HG02981 (cell line): ENCODE measurements at regions not wholly inside any gene's neighbourhood (a gene's known extent, or its start where the extent isn't known, plus 50 kb on each side); places are given as distances from the start of the nearest gene placed in this dataset.
"Not testable (repeated sequence)": the region's sequence is repeated elsewhere in the genome, so short reads cannot be mapped to it uniquely, and the experiment has no call there.

Experiments
- ATAC-seq: cut with Tn5 transposase; IDR thresholded peaks from one replicate; pipeline ENCODE4 v1.9.1; 2021; ENCODE audit warnings: mild to moderate bottlenecking, moderate library complexity; ENCODE audit not compliant: unreplicated experiment

DNA sequence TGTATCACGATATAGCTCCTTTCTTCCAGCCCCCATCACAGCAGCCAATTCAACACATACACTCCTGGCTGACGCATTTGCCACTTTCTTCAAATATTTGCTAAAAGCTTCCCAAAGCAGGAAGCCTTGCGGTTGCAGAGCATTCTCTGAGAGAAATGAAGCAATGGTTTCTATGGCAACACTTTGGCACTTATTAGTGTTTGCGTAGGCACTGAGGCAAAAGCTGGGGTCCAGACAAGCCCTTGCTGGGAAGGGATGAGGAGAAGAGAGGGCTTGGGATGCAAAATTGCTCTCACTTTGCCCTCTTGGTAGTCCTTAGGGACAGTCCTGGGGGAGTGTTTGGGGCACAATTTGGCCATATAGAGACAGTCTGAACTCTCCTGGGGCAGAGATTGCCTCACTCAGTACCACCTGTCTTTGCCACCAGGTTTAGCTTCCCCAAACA lies 55.0 kb upstream of the PAK3 start:
- no peak for ATAC-seq

DNA sequence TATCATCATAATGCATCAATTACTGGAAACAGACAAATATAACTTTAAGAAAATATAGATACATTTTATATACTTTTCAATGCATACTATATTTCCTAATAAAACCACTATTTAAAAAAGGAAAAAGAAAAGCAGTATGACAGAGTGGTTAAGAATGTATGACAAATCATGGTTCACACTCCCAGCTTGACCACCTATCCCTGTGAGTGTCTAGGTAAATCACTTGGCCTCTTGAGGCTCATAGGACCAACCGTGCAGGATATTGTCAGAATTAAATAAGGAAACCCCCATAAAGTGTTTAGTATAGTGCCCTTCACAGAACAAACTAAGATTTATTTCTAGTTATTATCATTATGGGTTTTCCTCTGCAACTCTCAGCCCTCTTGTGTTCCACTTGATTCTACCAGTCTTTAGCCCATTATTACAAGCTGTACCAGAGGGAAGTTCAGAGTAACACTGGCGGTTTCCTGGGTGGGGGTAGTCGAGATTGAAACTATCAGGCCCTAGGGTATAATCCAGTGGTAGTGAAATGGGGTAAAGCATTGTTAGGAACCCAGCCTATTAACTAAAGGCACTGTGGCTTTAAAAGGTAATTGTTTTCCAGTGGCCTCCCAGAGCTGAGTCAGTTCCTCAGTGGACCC lies 55.5 kb upstream of the PAK3 start:
- ATAC-seq: no peak

DNA sequence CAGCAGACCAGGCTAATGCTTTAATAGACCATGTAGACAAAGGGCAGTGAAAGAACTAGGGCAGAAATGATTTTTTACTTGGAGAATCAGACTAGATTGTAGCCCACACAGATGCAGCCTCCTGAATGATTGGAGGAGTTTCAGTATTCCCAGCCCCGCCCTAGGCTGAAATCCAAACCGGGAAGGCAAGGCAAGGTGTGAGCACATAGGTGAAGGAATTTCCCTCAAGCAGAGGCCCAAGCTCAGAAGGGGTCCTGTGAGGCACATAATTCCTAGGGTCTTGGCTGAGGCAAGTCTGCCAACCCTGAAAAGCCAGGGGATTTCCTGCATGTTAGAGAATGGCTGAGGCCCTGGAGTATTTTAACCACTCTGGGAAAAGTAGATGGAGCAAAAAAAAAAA lies 56.4 kb upstream of the PAK3 start:
- no peak for ATAC-seq

DNA sequence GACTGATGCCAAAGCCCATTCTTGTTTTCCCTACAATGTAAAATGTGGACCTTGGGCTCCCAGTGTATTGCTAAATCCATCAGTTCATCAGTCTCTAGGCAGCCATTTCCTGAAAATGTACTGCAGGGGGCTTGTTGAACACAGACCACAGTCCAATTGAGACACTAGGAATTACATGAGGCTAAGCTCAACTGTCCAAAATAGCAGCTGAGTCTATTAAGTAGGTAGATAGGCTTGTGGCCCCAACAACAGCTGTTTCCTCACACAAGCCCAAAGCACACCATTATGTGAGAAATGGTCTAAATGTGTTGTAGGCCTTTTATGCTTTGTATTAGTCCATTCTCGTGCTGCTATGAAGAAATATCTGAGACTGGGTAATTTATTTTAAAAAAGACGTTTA lies 60.0 kb upstream of the PAK3 start:
- ATAC-seq: no peak

DNA sequence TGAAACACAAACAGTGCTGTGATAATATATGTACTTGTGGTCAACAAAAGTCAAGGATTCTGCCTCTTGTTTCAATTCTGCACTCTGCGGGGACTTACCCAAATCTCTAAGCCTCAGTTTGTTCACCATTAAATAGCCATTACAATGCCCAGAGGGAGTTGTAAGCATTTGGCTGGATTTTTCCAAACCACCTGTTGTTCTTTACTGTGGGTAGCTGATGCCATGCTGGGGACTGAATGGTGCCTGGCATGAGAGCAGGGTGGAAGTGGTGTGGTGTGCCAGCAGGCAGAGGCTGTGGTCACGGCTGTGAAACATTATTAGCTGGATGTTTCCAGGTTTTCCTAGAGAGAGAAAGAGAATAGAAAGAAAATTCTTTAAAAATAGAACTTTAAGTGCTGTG lies 60.7 kb upstream of the PAK3 start:
- no peak for ATAC-seq

DNA sequence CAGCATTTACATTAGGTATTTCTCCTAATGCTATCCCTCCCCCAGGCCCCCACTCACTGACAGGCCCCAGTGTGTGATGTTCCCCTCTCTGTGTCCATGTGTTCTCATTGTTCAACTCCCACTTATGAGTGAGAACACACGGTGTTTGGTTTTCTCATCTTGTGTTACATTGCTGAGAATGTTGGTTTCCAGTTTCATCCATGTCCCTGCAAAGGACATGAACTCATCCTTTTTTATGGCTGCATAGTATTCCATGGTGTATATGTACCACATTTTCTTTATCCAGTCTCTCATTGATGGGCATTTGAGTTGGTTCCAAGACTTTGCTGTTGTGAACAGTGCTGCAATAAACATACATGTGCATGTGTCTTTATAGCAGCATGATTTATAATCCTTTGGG lies 73.0 kb upstream of the PAK3 start:
- ATAC-seq: not testable (repeated sequence)

DNA sequence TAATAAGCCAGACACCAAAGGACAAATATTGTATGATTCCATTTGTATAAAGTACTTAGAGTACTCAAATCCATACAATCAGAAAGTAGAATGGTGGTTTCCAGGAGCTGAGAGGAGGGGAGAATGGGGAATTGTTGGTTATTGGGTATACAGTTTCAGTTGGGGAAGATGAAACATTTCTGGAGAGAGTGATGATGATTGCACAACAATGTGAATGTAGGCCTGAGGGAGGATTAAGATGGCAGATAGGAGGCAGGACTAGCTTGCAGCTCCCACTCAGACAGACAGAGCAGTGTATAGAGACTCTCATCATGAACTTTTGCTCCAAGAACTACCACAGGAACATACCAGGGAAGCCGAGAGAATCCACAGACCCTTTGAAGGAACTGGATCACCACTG lies 75.7 kb upstream of the PAK3 start:
- ATAC-seq: no peak

DNA sequence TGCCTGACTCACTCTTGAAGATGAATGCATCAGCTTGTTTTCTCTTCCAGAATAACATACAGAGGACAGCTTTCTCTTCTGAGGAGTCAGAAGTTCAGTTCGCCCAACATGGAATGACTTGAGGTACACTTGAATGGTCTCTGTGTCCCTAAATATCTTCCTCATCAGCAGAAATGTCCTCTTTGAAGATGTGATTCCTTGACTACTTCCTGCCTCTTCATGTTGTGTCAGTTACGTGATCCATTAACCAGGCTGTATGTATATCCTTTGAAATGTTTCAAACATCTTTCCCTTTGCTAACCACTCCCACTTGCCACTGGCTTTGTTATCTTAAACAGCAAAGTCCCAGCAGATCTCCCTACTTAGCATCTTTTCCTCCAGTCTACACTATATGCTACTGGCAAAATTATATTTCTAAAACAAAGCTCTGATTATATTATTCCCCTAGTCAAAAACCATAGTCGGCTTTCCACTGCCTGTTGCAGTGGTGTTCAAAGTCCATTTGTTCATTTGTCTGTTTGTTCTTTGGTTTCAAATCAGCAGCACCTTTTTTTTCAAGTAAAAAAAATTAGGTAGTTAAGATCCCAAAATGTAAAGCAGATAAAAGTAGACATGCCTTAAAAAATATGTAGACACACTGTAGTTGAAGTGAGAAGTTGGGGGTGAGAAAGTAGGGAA lies 82.1 kb upstream of the PAK3 start:
- ATAC-seq: no peak

DNA sequence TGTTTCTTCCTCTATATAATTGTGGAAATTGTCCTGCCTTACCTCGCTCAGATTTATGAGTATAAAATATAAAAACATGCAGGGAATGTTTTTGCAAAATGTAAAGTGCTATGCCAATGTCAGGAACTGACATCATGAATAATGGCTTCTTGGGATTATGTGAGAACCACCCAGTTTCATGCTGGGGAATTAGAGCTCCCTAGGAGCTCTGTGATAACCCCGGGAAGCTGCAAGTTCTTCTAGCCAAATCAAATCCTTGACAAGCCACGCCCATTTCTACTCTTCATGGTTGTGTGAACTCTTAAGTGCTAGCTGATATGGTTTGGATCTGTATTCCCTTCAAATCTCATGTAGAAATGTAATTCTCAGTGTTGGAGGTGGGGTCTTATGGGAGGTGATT lies 85.9 kb upstream of the PAK3 start:
- ATAC-seq: no peak

DNA sequence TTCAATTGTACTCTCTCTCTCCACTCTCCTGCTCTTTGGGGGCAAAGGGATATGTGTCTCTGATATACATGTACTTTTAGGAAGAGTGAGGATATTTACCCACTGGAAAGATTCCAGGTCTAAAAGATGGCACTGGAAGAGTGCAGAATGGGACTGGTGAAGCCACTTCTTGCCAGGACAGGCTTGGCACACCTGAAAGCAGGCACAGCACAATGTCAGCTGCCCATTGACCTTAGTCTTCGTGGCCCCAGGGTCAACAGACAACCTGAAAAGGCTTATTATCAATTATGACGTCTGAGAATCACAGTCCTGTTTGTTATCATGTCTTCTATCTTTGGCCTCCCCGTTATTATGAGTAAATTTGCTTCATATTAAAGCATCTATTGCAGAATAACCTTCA lies 86.7 kb upstream of the PAK3 start:
- no peak for ATAC-seq

DNA sequence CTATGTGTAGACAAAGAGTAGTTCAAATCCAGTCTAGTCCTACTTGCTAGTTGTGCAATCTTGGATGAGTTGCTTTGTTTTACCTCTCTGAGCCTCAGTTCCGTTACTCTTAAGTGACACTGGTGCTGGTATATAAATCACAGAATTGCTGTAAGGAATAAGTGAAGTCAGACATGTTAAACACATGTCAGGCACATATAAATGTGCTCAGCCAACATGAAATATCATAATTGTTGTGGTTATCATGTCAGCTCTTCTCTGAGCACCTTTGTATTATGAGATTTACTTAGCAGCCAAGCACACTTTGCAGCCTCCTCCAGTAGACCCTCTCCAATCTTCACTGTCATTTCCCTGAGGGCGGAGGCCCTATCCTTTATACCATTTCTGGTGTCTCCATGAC lies 87.9 kb upstream of the PAK3 start:
- ATAC-seq: no peak

DNA sequence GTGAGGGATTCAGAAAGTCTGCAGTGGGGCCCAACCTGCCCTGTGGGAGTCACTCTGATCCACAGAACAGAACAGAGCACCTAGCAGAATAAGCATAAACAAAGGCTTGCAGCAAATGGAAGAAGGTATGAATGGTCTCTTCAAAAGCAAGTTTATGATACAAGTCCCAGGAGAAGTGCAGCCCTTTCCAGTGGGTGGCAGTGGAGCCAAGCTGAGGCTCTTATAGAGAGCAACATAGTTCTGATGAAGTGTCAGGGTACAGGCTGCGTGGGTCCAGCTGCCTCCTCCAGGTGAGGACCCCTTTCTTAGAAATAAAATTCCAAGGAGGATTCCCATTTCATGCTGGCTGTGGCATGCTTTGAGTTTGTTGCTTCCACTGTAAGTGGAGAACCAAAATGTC lies 88.8 kb upstream of the PAK3 start:
- no peak for ATAC-seq

DNA sequence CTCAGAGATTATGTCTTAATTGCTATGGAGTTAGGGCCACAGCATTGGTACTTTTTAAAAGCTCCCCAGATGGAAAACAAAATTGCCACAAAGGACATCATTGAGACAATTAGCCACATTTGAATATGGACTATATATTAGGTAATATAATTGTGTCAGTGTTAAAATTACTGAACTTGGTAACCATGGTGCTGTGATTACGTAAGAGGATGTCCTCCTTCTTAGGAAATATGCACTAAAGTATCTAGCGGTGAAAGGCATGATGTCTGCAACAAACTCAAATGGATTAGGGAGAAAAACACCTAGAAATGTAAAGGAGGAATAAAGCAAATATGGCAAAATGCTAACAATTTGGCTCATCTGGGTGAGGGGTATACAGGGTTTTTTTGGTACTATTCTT lies 89.9 kb upstream of the PAK3 start:
- ATAC-seq: no peak

DNA sequence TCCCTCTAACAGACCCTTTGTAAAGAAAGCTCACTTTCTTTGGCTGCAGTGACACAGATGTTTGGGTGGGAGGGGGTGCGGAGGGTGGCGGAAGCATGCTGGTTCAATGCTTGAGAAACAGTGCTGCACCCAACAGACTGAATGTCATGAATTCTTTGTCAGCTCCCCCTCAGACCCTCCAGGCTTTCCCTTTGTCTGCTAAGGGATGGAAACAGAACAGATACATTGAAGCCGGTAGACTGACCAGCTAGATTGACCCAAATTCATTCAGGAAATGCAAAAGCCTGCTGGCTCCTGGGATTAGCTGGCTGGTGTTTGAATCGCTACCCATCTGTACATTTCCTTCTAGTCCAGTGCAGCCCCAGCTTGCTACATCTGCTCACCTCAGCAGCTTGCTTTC lies 90.8 kb upstream of the PAK3 start:
- ATAC-seq: no peak

DNA sequence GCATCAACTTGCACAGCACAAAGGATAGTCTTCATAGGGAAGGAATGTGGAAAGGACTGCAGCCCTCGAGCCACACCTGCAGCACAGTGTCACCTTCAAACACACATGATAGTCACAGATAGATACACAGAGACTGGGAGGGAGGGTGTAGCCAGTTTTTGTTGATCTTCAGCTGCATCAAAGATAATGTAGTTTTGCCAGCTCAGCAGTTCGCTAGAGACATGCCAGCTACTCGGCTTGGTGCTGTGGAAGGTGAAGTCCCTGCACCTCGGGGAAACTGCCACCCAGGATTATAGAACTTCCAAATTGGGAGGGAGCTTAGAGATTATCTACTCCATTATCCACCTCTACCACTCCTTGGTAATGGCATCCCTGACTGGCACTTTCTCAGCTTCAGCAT lies 92.9 kb upstream of the PAK3 start:
- no peak for ATAC-seq

DNA sequence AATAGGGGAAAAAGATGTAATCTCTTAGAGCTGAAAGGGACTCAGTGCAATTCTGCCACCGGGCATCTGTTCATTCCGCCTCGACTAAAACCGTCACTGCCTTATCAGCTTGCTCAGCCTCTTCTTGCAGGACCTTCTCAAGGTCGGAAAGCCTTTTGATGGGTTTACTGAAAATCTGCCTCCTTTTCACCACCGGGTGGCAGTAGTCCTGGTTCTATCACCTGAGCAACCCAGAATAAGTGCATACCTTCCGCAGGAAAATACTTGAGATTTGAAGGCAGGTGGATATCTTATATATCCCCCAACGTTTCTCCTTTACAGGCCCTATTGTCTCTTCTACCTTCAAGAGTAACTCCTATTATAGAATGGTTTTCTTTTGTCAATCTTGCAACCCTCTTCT lies 103.4 kb upstream of the PAK3 start:
- no peak for ATAC-seq

DNA sequence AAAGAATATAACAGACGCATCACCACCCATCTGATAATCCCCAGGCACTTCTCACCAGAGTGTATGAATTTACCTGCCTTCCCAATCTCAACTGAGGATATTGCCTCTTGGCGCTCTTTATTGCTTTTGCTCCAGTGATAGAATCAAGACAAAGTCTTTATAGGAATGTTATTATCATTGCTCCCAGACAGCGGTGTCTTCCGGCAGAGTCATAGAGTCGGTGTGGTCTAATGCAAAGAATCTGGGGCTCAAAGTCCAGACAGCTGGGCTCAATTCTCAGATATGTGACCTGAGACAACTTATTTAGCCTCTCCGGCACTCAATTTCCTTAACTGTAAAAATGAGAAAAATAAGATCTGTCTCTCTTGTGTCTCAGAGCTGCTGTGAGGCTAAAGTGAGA lies 106.1 kb upstream of the PAK3 start:
- ATAC-seq: no peak

DNA sequence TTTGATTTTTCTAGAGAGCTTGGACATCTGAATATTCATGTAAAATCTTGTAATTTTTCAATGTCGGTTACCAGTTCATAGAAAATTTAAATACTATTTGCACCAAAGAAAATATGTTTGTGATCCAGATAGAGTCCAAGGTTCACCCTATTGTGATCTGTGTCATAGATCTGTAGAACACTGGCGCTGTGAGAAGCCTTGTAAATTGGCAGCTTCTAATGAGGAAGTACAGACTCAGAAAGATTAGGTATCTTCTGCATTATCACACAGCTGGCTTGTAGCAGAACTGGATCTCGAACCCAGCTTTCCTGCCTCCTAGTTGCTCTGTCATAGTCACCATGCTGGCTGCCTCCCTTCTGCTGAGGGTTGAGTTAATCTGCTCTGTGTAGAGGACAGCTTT lies 106.5 kb upstream of the PAK3 start:
- ATAC-seq: no peak

DNA sequence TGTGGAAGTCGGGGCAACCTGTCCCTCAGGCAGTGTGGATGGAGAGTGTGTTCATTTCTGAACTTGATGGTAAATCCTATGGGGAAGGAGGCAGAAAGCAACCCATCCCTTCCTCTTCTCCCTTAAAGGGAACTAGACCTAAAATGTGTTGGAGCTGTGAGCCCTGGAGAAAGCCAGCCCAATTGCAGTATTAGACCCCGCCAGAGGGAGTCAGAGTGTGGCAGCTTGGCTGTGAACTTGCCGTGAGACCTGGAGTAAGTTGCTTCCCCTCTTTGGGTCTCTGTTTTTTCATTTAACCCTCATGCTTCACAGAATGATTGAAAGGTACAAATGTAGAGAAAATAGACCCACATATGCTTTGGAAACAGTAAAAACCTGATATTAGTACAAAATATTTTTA lies 108.7 kb upstream of the PAK3 start:
- no peak for ATAC-seq

DNA sequence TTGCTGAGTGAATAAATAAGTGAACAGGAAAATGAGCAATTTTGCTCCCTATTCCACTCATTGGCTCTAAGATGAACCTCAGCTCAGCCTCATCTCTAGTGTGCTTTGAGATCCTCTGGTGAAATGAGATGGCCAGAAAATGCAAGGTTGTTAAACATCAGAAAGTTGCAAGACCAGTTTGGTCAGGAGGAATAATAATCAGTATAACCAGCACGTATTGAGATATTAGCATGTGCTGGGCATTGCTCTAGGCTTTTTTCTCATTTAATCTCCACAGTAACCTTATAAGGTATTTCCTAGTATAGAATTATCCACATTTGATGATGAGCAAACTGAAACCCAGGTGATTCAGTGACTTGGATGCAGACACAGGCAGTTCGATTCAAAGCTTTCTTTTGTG lies 110.5 kb upstream of the PAK3 start:
- no peak for ATAC-seq

DNA sequence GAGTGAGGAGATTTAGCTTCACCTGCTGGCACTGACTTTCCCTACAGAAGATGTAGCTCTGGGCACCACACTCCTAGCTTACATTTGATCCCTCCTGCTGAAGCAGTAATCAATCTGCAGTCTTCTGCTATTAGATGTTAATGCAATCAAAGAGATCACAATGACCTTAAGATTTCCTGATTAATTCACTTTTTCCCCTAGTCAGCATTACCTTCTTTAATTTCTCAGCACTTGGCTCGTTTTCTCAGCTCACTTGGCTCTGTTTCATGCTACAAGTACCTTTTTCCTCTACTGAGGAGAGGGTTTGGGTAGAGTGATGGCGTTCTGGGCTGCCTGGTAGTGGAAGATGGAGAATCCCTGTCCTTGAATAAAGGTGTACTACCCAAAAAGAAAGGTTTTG lies 113.0 kb upstream of the PAK3 start:
- no peak for ATAC-seq

DNA sequence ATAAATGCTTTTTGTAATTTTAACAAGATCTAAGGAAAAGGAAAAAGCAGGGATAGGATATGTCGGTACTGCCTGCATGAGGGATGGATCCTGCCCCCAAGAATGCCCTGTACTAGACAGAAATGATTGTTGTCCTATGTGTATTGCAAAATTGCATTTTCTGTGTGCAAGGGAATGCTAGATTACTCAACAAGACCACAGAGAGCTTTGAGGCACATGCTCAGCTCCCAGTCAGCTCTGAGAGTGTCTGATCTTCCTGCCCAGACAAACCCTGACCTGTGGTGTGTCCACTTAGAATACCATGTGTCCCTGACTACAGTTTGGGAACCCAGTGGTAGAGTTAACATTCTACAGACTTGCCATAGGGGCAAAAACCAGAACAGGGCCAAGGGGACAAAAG lies 129.2 kb upstream of the PAK3 start:
- no peak for ATAC-seq

DNA sequence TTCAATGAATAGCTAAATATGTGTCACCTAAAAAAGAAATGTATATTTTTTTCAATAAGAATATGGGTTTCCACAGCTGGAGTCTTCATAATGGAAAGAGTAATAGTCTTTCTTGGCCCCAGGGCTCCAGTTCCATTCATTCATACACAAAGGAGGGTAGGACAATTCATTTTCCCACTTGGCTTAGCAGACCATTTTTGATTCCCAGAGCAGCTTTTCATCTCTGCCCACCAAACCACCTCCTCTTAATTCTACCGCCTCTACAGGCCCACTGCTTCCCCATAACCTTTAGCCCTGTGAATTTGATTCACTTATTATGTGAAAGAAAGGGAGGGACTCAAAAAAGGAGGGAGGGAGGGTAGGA lies 129.9 kb upstream of the PAK3 start:
- ATAC-seq: no peak
